Aorta (tissue), 5 donors: ENCODE measurements at regions not wholly inside any gene's neighbourhood (a gene's known extent, or its start where the extent isn't known, plus 50 kb on each side); places are given as distances from the start of the nearest gene placed in this dataset.

Source experiments
- ATAC-seq: fragments of 200-7000 bp; cut with Tn5 transposase; one replicate; pipeline ENCODE4 v1.9.1; 2022; ENCODE audit warnings: moderate library complexity; ENCODE audit not compliant: low FRiP score
- DNase-seq, 2 donors: peaks; one replicate each; pipeline ENCODE4 v3.0.0-alpha.2; 2020
- H3K27ac ChIP-seq, 2 donors: one replicate each; pipeline ENCODE4 v1.5.1; 2013; ENCODE audit warnings: low read length in 2 of 2, mild to moderate bottlenecking in 2 of 2, moderate library complexity in 2 of 2, control low read depth in 1 of 2, inconsistent platforms in 1 of 2, low read depth in 1 of 2
- H3K27me3 ChIP-seq, 2 donors: one replicate each; pipeline ENCODE4 v1.6.1; 2013; ENCODE audit warnings: control low read depth in 1 of 2, low read length in 1 of 2, mild to moderate bottlenecking in 1 of 2, moderate library complexity in 1 of 2; ENCODE audit not compliant: insufficient read depth in 2 of 2, control insufficient read depth in 1 of 2
- H3K36me3 ChIP-seq, 2 donors: one replicate each; pipeline ENCODE4 v1.6.1; 2013; ENCODE audit warnings: control low read depth in 1 of 2, low read length in 1 of 2, mild to moderate bottlenecking in 1 of 2; ENCODE audit not compliant: insufficient read depth in 2 of 2, control insufficient read depth in 1 of 2
- H3K4me1 ChIP-seq, 2 donors: one replicate each; pipeline ENCODE4 v1.6.1; 2013; ENCODE audit warnings: low read length in 2 of 2, control low read depth in 1 of 2, mild to moderate bottlenecking in 1 of 2, moderate library complexity in 1 of 2; ENCODE audit not compliant: insufficient read depth in 2 of 2, control insufficient read depth in 1 of 2
- H3K4me3 ChIP-seq, 2 donors: one replicate each; pipeline ENCODE4 v1.5.1; 2013; ENCODE audit warnings: low read length in 2 of 2, control low read depth in 1 of 2, mild to moderate bottlenecking in 1 of 2
- H3K9me3 ChIP-seq: one replicate; pipeline ENCODE4 v1.6.1; 2013; ENCODE audit warnings: mild to moderate bottlenecking, low read length; ENCODE audit not compliant: control insufficient read depth
- WGBS, 2 donors: extraction: QIAGEN DNeasy Blood & Tissue Kit; methylation state at CpG; one replicate each; pipeline ENCODE4 v1.1.7; 2013; 5-methylcytosine and 5-hydroxymethylcytosine counted together
- intact Hi-C, 2 donors: fragments of 100-400 bp; cut with DNase I; formaldehyde crosslinking; loops; one replicate each; pipeline versions ENCODE4 v1.14.2 to v1.15.0; 2022
- donor health status: healthy with polysubstance abuse.
- donor health status: Bipolar disorder and iron deficiency.
- donor health status: DM: no; HTN: no; CAD: no.
- donor health status: DM: no; HTN: no; CAD: no.
- donor health status: DM: yes; HTN: yes; CAD: no.

DNA sequence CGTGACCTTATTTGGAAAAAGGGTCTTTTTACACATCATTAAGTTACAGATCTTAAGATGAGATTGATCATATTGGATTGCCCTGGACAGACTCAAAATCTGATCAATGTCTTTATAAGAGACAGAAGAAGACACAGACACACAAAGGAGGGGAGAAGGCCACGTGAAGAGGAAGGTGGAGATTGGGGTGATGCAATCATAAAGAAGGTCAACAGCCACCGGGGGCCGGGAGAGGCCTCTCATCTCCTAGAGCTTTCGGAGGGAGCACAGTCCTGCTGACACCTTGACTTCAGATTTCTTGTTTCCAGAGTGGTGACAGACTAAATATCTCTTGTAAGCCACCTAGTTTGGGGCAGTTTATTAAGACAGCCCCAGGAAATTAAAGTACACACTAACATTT lies 204.6 kb upstream of the CSF3R start:
- 68% methylated on average over 5 of the region's 5 CpGs for WGBS, 2 donors
- ATAC-seq (no peak), DNase-seq (no peak)
- H3K4me1 ChIP-seq: no peaks in the 10 kb centered on the region
- intact Hi-C loops: no loop called here
- H3K4me3 ChIP-seq: no peak overlapping the region
- no peaks in the 10 kb centered on the region for H3K27me3 ChIP-seq
- H3K27ac ChIP-seq: no peak overlapping the region
- no peaks in the 10 kb centered on the region for H3K9me3 ChIP-seq
- no peaks in the 10 kb centered on the region for H3K36me3 ChIP-seq

GRCh38 chr1:36675931-36676562 lies 193.3 kb upstream of the CSF3R start:
- no peaks in the 10 kb centered on the region for H3K36me3 ChIP-seq
- intact Hi-C loops: no loop called here
- H3K9me3 ChIP-seq: peaks cover 6% of the 10 kb centered on the region
- WGBS, 2 donors: 89% methylated on average over 6 of the region's 6 CpGs
- H3K27me3 ChIP-seq: no peaks in the 10 kb centered on the region
- no peak overlapping the region for H3K27ac ChIP-seq
- no peak for ATAC-seq
- no peaks in the 10 kb centered on the region for H3K4me1 ChIP-seq
- H3K4me3 ChIP-seq: no peak overlapping the region
- no peak for DNase-seq

- ATAC-seq: no peak
- H3K27me3 ChIP-seq: no peaks in the 10 kb centered on the region
- WGBS, 2 donors: 64 to 71% methylated on average over 3 of the region's 3 CpGs
- intact Hi-C loops: no loop called here
- no peaks in the 10 kb centered on the region for H3K4me1 ChIP-seq
- H3K9me3 ChIP-seq: peaks cover 6% of the 10 kb centered on the region
- no peaks in the 10 kb centered on the region for H3K36me3 ChIP-seq
- H3K4me3 ChIP-seq: no peak overlapping the region
- no peak overlapping the region for H3K27ac ChIP-seq
- peak in 1 of 2 donors; percentile 5 for DNase-seq
Observed at GRCh38 chr1:36675106-36675505, 192.4 kb upstream of the CSF3R start.

GRCh38 chr1:36673202-36673601 lies 190.5 kb upstream of the CSF3R start:
- peak in 1 of 2 donors; percentile 0 for DNase-seq
- H3K36me3 ChIP-seq: no peaks in the 10 kb centered on the region
- peaks cover 6% of the 10 kb centered on the region for H3K9me3 ChIP-seq
- no peak for ATAC-seq
- WGBS, 2 donors: 34 to 38% methylated on average over 6 of the region's 6 CpGs
- no peak overlapping the region for H3K4me3 ChIP-seq
- H3K27me3 ChIP-seq: no peaks in the 10 kb centered on the region
- intact Hi-C loops: no loop called here
- no peaks in the 10 kb centered on the region for H3K4me1 ChIP-seq
- H3K27ac ChIP-seq: no peak overlapping the region

DNA sequence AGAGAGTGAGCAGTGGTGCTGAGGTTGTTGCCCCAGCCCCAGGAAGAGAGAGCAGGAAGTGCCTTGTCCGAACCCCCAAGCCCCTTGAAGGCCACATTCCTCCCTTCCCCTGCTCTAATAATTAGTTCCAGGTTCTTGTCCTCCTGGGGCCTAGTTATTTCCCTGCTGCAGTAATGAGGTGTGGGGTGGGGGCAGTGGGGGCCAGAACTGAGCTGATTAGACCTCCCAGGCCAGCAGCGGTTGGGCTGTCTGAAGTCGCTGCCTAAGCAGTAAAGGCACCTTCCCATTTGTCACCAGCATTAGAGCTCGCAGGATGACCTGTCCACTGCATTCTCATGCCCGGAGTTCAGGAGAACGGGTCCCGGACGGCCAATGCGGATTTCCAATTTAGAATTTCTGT lies 186.5 kb upstream of the CSF3R start:
- 18 to 25% methylated on average over 9 of the region's 9 CpGs for WGBS, 2 donors
- Histone ChIP-seq H3K9me3 (no peaks in the 10 kb centered on the region), H3K4me3 (no peak overlapping the region), H3K27me3 (no peaks in the 10 kb centered on the region), H3K4me1 (no peaks in the 10 kb centered on the region), H3K36me3 (no peaks in the 10 kb centered on the region), H3K27ac (no peak overlapping the region)
- ATAC-seq: no peak
- DNase-seq: peak in 1 of 2 donors; percentile 66
- intact Hi-C loops: no loop called here

- H3K4me3 ChIP-seq: no peak overlapping the region
- no peak overlapping the region for H3K27ac ChIP-seq
- intact Hi-C loops: no loop called here
- H3K9me3 ChIP-seq: no peaks in the 10 kb centered on the region
- no peaks in the 10 kb centered on the region for H3K4me1 ChIP-seq
- no peaks in the 10 kb centered on the region for H3K36me3 ChIP-seq
- WGBS, 2 donors: 28 to 32% methylated on average over 4 of the region's 4 CpGs
- DNase-seq (peak in 1 of 2 donors; percentile 4), ATAC-seq (no peak)
- H3K27me3 ChIP-seq: no peaks in the 10 kb centered on the region
Observed at GRCh38 chr1:36667836-36668235, 185.1 kb upstream of the CSF3R start.

- H3K4me1 ChIP-seq: no peaks in the 10 kb centered on the region
- ATAC-seq (no peak), DNase-seq (no peak)
- intact Hi-C loops: no loop called here
- no peak overlapping the region for H3K4me3 ChIP-seq
- no peaks in the 10 kb centered on the region for H3K36me3 ChIP-seq
- no peak overlapping the region for H3K27ac ChIP-seq
- 57 to 63% methylated on average over 3 of the region's 3 CpGs for WGBS, 2 donors
- H3K27me3 ChIP-seq: no peaks in the 10 kb centered on the region
- no peaks in the 10 kb centered on the region for H3K9me3 ChIP-seq
Observed at GRCh38 chr1:36667256-36667655, 184.5 kb upstream of the CSF3R start.

DNA sequence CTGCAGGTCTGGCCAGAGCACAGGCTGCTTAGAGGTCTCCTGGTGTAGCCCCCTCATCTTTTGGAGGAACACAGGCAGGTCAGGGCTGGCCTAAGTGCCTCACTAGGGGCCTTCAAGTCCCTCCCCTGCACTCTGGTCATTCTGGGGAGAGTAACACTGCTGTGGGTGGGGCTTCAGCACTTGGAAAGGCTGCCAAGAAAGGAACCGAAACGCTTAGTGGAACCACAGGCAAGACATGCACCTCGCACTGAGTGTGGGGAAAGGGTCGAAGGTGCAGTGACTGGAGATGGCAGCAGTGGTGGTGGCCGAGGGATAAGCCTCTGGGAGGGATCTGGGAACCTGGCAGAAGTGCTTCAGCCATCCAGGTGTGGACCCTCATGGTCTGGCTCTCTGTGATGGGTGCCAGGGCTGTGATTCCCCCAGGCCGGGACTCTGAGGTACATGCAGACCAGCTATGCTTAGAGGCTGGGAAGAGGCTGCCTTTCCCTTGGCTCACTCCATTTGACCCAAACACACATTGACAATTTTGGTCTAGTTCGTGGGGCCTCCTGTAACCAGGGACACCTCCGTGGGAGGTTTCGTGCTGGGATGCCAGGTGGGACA lies 182.9 kb upstream of the CSF3R start:
- Histone ChIP-seq H3K9me3 (no peaks in the 10 kb centered on the region), H3K4me1 (no peaks in the 10 kb centered on the region), H3K27me3 (no peaks in the 10 kb centered on the region), H3K36me3 (no peaks in the 10 kb centered on the region), H3K27ac (no peak overlapping the region), H3K4me3 (no peak overlapping the region)
- 76 to 79% methylated on average over 9 of the region's 9 CpGs for WGBS, 2 donors
- no peak for ATAC-seq
- intact Hi-C loops: no loop called here
- DNase-seq: peak in 1 of 2 donors; percentile 43

GRCh38 chr1:36664571-36665287 lies 182.0 kb upstream of the CSF3R start:
- ATAC-seq: no peak
- Histone ChIP-seq H3K9me3 (no peaks in the 10 kb centered on the region), H3K27me3 (no peaks in the 10 kb centered on the region), H3K4me1 (no peaks in the 10 kb centered on the region), H3K36me3 (no peaks in the 10 kb centered on the region), H3K4me3 (no peak overlapping the region), H3K27ac (no peak overlapping the region)
- intact Hi-C loops: no loop called here
- WGBS, 2 donors: 57 to 59% methylated on average over 11 of the region's 11 CpGs
- peak in 1 of 2 donors; percentile 23 for DNase-seq
